GM03348 (cell line): ENCODE measurements at regions not wholly inside any gene's neighbourhood (a gene's known extent, or its start where the extent isn't known, plus 50 kb on each side); places are given as distances from the start of the nearest gene placed in this dataset.

Experiments
- DNase-seq: peaks from one replicate; pipeline ENCODE4 v3.0.0; 2012; ENCODE audit warnings: low spot score

DNA sequence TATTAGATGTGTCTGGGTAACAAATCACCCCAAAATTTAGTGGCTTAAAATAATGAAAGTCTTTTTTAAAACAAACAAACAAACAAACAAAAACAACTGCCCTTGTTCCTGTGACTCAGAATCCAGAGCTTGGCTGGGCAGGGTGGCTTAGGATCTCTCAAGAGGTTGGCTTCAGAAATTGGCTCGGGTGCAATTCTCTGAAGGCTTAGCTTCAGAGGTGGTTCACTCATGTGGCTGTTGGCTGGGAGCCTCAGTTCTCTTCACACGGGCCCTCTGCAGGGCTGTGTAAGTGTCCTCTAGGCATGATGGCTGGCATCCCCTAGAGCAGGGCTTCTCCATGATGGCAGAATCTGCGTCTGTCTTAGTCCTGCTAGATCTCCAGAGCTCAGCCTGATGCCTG lies 179.9 kb upstream of the BCOR start:
- no peak for DNase-seq

DNA sequence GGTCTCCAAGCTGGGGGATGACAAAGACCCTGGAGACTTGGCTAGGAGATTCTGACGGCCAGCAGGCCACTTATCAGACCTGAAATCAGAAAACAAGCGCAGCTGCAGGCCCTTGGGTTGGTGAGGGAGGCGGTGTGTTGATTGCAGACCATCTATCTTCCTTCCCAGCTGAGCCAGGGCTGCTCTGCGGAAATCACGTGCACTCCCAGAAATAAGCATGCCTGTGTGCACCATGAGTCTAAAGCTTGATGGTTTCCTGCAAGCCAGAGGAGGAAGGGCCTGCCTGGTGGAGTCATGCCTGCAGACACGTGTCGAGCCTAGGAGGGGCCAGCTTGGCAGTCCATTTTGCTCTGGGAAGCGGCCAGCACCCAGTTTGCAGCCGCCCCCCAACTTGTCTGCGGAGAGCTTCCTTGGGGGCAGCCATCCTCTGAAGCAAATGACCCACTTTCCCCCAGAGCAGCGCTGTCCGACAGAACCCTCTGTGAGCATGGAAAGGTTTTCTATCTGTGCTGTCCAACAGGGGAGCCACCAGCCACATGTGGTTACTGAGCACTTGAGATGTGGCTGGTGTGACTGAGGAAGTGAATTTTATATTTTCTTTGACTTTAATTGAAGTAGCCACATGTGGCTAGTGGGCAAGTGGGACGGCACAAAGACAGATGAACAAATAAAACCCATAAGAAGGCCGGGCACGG lies 175.7 kb upstream of the BCOR start:
- DNase-seq: no peak

DNA sequence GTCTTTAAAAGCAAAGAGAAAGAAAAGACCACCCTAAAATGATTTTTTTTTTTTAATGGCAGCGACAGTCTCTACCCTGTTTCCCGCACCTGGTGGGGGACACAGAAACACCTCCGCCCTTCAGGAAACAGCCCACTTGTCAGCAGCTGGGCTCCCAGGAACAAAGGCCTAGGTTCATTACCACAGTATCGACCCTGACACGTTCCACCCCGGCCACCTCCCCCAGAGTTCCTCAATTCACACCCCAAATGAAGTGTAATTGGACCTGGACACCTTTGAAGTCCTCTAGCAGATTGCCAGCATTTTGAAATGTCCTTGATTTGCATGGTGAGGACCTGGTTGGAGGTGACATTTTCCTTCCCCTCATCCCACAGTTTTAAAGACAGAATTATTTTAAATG lies 175.0 kb upstream of the BCOR start:
- no peak for DNase-seq

GRCh38 chrX:40272141-40272540 lies 174.4 kb upstream of the BCOR start:
- DNase-seq: no peak

DNA sequence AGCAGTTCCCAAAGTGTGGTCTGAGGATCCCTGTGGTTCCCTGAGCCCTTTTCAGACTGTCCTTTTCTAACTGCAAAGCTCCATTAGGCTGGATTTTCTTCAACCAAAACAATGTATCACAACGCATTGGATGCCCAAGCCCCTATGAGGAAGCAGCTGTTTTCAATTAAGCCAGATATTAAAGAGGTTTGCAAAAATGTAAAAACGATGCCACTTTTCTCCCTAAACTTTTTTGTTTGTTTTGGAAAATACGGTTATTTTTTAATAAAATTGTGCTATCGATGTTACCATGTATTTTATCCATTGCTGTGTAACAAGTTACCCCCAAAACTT lies 170.4 kb upstream of the BCOR start:
- DNase-seq: peak; percentile 17

- DNase-seq: peak; percentile 16
Observed at GRCh38 chrX:40267334-40268187, 169.8 kb upstream of the BCOR start.

- DNase-seq: peak; percentile 86
Observed at GRCh38 chrX:40266490-40267333, 169.0 kb upstream of the BCOR start.

GRCh38 chrX:40265936-40266335 lies 168.2 kb upstream of the BCOR start:
- DNase-seq: no peak

GRCh38 chrX:40263014-40263560 lies 165.3 kb upstream of the BCOR start:
- peak; percentile 49 for DNase-seq

GRCh38 chrX:40262157-40263013 lies 164.6 kb upstream of the BCOR start:
- peak; percentile 83 for DNase-seq

GRCh38 chrX:40261833-40262156 lies 164.0 kb upstream of the BCOR start:
- no peak for DNase-seq

GRCh38 chrX:40260146-40260747 lies 162.5 kb upstream of the BCOR start:
- peak; percentile 31 for DNase-seq

DNA sequence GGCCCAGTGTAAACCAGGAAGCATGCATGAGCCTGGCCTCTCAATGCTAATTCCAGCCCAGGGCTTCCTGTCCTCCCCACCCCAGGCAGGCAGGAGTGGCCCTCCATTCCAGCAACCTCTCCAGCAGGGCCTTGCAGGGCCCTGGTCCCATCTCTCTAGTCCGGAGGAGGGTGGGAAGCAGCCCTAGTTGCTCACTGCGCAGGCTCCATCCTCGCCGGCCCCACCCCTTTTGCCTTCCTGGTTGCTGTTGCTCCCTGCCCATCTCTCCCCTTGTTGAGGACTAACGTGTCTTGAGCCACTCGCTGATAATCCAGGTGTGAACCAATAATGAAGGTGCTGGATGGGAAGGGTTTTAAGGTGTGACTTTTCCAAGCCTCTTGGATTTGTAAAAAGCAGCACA lies 161.2 kb upstream of the BCOR start:
- DNase-seq: no peak

- DNase-seq: no peak
Observed at GRCh38 chrX:40253771-40254170, 156.0 kb upstream of the BCOR start.

DNA sequence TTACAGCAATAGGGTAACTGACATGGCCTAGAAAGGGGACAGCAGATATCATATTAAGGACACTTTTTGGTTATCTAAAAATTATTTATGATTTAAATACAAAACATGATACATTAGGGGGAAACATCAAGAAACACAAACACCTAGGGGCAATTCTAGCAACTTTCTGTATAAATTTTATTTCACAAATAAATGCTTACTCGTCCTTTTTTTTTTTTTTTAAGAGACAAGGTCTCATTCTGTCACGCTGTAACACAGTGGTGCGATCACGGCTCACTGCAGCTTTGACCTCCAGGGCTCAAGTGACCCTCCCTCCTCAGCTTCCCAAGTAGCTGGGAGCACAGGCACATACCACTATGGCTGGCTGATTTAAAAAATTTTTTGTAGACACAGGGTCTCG lies 151.8 kb upstream of the BCOR start:
- DNase-seq: no peak

DNA sequence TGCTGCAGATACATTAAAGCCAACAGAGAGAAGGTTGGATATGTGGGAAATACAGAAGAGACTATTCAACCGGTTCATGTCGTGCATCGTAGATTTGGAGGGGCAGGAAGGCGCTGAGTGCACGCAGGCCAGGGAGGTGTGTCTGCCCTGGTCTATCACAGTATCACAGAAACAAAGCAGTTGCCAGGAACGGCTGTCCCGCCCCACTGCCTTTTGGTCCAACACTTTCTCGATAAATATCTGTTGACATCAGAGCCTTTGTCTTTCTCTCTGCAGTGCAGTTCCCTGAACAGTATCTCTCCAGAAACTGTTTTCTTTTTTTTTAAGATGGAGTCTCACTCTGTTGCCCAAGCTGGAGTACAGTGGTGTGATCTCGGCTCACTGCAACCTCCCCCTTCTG lies 151.1 kb upstream of the BCOR start:
- no peak for DNase-seq

DNA sequence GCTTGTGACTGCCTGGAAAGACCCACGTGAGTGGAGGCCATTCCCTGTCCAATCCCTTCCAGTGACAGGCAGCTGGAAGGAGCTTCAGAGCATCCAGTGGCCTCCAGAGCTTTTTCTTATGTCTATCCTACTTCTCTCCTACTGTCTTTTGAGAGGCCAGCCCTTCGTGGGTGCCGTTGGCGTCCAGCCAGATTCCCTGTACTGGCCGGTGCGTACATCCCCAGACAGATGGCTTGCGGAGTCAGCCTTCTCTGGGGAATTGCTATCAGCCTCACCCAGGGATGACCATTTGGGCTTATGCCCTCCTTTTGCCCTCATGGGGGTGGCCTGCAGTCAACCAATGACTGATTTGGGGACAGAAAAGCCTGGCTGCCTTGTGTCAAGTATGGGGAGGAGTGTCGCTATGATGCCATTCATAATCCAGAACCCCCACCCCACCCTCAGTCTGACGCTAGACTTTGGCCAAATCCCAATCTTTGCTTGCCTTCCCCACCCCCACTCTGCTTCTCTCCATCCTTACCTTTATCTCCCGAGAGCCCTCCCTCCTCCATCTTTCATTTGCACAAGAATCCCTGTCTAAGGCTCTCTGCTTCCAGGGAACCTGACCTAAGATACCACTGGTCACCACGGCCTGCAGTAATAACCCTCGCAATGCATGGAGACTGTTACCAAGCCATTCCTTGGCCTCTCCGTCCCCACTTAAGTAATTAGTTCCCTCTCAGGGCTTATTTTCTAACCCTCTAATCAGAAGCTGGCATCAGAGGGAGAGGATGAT lies 150.3 kb upstream of the BCOR start:
- DNase-seq: no peak

DNA sequence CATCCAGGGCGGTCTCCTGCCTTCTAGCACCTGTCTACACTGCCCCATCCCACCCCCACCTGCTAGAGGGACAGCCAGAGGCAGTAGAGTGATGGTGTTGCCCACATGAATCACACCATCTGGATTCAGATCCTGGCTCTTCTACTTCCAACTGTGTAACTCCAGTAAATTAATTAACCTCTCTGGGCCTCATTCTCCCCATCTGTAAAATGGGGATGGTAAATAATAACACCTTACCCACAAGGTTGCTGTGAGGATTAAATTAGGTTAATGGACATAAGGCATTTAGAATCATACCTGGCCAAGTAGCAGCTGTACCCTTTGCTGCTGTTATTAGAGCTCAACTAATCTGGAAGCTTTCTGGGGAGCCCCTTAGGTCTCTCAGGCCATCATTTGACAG lies 149.6 kb upstream of the BCOR start:
- DNase-seq: no peak

GRCh38 chrX:40245488-40246071 lies 147.8 kb upstream of the BCOR start:
- DNase-seq: peak; percentile 18

- DNase-seq: no peak
Observed at GRCh38 chrX:40244980-40245379, 147.2 kb upstream of the BCOR start.
